ENCODE measurements at regions not wholly inside any gene's neighbourhood (a gene's known extent, or its start where the extent isn't known, plus 50 kb on each side); places are given as distances from the start of the nearest gene placed in this dataset.

DNA sequence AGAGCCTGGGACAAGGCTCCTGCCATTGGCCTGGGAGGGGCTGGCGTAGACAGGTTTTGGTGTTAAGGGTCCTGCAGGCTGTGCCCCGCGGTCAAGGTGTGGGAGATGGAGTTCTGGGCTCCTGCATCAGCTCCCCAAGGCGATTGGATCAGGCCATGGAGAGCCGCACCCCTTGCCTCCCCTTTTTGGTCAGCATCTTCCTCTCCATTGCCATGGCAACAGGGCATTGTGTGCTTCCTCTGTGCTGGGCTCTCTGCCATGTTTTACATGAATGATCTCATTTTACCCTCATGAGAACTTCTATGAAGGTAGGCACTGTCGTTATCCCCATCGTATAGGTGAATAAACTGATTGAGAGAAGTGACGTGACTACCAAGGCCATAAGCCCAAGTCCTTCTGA, 344.3 kb upstream of the CLINT1 start:
- H3K36me3 ChIP-seq (ENCODE audit: low read depth, low read length), result no peaks in the 10 kb centered on the region
- no peak overlapping the region for H3K27ac ChIP-seq (ENCODE audit: low read length)
- no peaks in the 10 kb centered on the region for H3K79me2 ChIP-seq (ENCODE audit: low read length)
- no peak overlapping the region for H3K9ac ChIP-seq (ENCODE audit: low read length)
- TF ChIP-seq EZH2phosphoT487 (IDR thresholded peaks at IDR 0.05; ENCODE audit: borderline replicate concordance, low read length), result no peak
- no peak for TF ChIP-seq EZH2 (IDR thresholded peaks at IDR 0.05; ENCODE audit: low read length, unreplicated experiment)
- TF ChIP-seq, protein P1, sequence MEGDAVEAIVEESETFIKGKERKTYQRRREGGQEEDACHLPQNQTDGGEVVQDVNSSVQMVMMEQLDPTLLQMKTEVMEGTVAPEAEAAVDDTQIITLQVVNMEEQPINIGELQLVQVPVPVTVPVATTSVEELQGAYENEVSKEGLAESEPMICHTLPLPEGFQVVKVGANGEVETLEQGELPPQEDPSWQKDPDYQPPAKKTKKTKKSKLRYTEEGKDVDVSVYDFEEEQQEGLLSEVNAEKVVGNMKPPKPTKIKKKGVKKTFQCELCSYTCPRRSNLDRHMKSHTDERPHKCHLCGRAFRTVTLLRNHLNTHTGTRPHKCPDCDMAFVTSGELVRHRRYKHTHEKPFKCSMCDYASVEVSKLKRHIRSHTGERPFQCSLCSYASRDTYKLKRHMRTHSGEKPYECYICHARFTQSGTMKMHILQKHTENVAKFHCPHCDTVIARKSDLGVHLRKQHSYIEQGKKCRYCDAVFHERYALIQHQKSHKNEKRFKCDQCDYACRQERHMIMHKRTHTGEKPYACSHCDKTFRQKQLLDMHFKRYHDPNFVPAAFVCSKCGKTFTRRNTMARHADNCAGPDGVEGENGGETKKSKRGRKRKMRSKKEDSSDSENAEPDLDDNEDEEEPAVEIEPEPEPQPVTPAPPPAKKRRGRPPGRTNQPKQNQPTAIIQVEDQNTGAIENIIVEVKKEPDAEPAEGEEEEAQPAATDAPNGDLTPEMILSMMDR (conservative IDR thresholded peaks at IDR 0.05; ENCODE audit: low read depth, low read length), result no peak
- no peak overlapping the region for H2AFZ ChIP-seq (ENCODE audit: low read length)
- ChIA-PET POLR2A (ENCODE audit: unreplicated experiment) (no interaction called here), CTCF (no interaction called here)
- H3K4me1 ChIP-seq (ENCODE audit: insufficient read depth, low read length), result no peaks in the 10 kb centered on the region
- no peaks in the 10 kb centered on the region for H3F3A ChIP-seq (ENCODE audit: low read length, unreplicated experiment)
- intact Hi-C loops (cut with micrococcal nuclease), result no loop called here
- H4K20me1 ChIP-seq (ENCODE audit: low read length), result no peaks in the 10 kb centered on the region
- H3K9me2 ChIP-seq (replicated peaks; ENCODE audit: low read length), result no peaks in the 10 kb centered on the region
- no peak for ATAC-seq
- peaks cover 88% of the 10 kb centered on the region for H3K27me3 ChIP-seq (ENCODE audit: low read length)
- no peak overlapping the region for H3K4me3 ChIP-seq (ENCODE audit: low read length)
- H3K4me2 ChIP-seq (ENCODE audit: low read length), result no peak overlapping the region
- no TSS peak for BruUV-seq (replicated peaks)
- DNase-seq, result no peak
- no peaks in the 10 kb centered on the region for H3K9me3 ChIP-seq (ENCODE audit: low read length)

DNA sequence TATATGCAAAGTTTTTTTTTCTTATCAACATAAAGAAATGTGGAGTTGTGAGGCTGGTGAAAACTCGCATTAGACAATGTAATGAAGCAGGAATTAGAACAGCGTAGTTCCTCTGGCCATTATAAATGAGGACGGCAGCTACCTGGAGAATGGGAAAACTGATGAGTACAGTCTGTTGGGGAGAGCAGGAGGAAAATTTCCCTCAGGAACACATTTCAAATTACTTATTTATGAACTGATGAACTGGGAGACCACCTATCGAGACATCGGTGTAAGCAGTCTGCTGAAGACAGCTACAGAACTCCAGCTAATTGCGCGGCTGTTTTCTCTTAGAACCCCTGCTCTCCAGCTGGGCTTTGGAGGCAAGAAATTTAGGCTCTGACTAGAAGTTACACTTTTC, 343.9 kb upstream of the CLINT1 start:
- intact Hi-C loops (cut with micrococcal nuclease), result no loop called here
- ATAC-seq (no peak), DNase-seq (no peak)
- no peak overlapping the region for H3K4me2 ChIP-seq (ENCODE audit: low read length)
- H3K9me3 ChIP-seq (ENCODE audit: low read length), result no peaks in the 10 kb centered on the region
- POLR2A ChIA-PET (ENCODE audit: unreplicated experiment), result no interaction called here
- H2AFZ ChIP-seq (ENCODE audit: low read length), result no peak overlapping the region
- no peaks in the 10 kb centered on the region for H3K4me1 ChIP-seq (ENCODE audit: insufficient read depth, low read length)
- H3K36me3 ChIP-seq (ENCODE audit: low read depth, low read length), result no peaks in the 10 kb centered on the region
- no TSS peak for BruUV-seq (replicated peaks)
- H3K27me3 ChIP-seq (ENCODE audit: low read length), result peaks cover 88% of the 10 kb centered on the region
- TF ChIP-seq, protein P1 (conservative IDR thresholded peaks at IDR 0.05; ENCODE audit: low read depth, low read length), result no peak
- TF ChIP-seq EZH2 (IDR thresholded peaks at IDR 0.05; ENCODE audit: low read length, unreplicated experiment), result no peak
- no peak for TF ChIP-seq EZH2phosphoT487 (IDR thresholded peaks at IDR 0.05; ENCODE audit: borderline replicate concordance, low read length)
- no peaks in the 10 kb centered on the region for H3F3A ChIP-seq (ENCODE audit: low read length, unreplicated experiment)
- H3K9me2 ChIP-seq (replicated peaks; ENCODE audit: low read length), result no peaks in the 10 kb centered on the region
- H4K20me1 ChIP-seq (ENCODE audit: low read length), result no peaks in the 10 kb centered on the region
- CTCF ChIA-PET, result no interaction called here
- no peak overlapping the region for H3K4me3 ChIP-seq (ENCODE audit: low read length)
- no peak overlapping the region for H3K9ac ChIP-seq (ENCODE audit: low read length)
- H3K27ac ChIP-seq (ENCODE audit: low read length), result no peak overlapping the region
- H3K79me2 ChIP-seq (ENCODE audit: low read length), result no peaks in the 10 kb centered on the region

DNA sequence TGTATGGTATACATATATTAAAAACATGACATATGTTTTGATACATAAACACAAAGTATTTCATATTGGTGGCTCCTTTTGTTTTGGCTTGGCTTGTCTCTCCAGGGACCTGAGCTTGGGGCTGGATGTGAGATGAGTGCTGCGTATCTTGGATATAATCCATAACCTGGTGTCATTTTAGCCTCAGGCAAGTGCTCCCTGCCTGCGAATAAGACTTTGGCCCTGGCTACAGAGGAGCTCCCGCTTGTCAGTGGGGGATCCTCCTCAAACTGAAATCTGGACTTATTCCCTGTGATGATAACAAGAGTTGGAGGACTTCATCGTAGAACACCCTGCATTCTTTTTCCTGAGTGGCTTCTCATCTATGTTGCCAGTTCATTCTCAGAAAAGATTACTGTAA, 341.7 kb upstream of the CLINT1 start:
- no peak for ATAC-seq
- Histone ChIP-seq H3K4me2 (ENCODE audit: low read length) (no peak overlapping the region), H3K36me3 (ENCODE audit: low read depth, low read length) (no peaks in the 10 kb centered on the region), H3K9me3 (ENCODE audit: low read length) (no peaks in the 10 kb centered on the region), H3K4me1 (ENCODE audit: insufficient read depth, low read length) (no peaks in the 10 kb centered on the region), H3K4me3 (ENCODE audit: low read length) (no peak overlapping the region), H3K9ac (ENCODE audit: low read length) (no peak overlapping the region), H3K79me2 (ENCODE audit: low read length) (no peaks in the 10 kb centered on the region), H3K27ac (ENCODE audit: low read length) (no peak overlapping the region), H3K9me2 (replicated peaks; ENCODE audit: low read length) (no peaks in the 10 kb centered on the region), H3K27me3 (ENCODE audit: low read length) (peaks cover 98% of the 10 kb centered on the region), H3F3A (ENCODE audit: low read length, unreplicated experiment) (no peaks in the 10 kb centered on the region), H4K20me1 (ENCODE audit: low read length) (no peaks in the 10 kb centered on the region), H2AFZ (ENCODE audit: low read length) (no peak overlapping the region)
- intact Hi-C loops (cut with micrococcal nuclease), result no loop called here
- BruUV-seq (replicated peaks), result no TSS peak
- TF ChIP-seq EZH2phosphoT487 (IDR thresholded peaks at IDR 0.05; ENCODE audit: borderline replicate concordance, low read length) (no peak), EZH2 (IDR thresholded peaks at IDR 0.05; ENCODE audit: low read length, unreplicated experiment) (no peak)
- TF ChIP-seq, protein P1 (conservative IDR thresholded peaks at IDR 0.05; ENCODE audit: low read depth, low read length), result no peak
- CTCF ChIA-PET, result no interaction called here
- POLR2A ChIA-PET (ENCODE audit: unreplicated experiment), result no interaction called here
- peak; percentile 16 for DNase-seq

Measured in PC-3 (cell line).